Keratinocyte (primary cell): ENCODE measurements at regions not wholly inside any gene's neighbourhood (a gene's known extent, or its start where the extent isn't known, plus 50 kb on each side); places are given as distances from the start of the nearest gene placed in this dataset.

Experiments
- DNase-seq: peaks from one replicate; pipeline ENCODE4 v3.0.0-alpha.2; 2011; ENCODE audit warnings: low read depth, missing footprints, low spot score
- FAIRE-seq: peaks from 2 replicates; lab custom pipeline; 2011; peaks lifted over from hg19 to GRCh38; lab: Jason Lieb, UNC
- H2AFZ ChIP-seq: 2 replicates; pipeline ENCODE4 v1.6.0; 2012; ENCODE audit warnings: low read length, control low read depth, inconsistent platforms; ENCODE audit not compliant: control insufficient read depth
- H3K27ac ChIP-seq: 2 replicates; pipeline ENCODE4 v1.5.1; 2011; ENCODE audit warnings: low read length; ENCODE audit not compliant: control insufficient read depth, insufficient read depth
- H3K27me3 ChIP-seq: 3 replicates; pipeline ENCODE4 v1.6.0; 2011; ENCODE audit warnings: low read length; ENCODE audit not compliant: control insufficient read depth, insufficient read depth; ENCODE audit errors: extremely low read depth
- H3K36me3 ChIP-seq, 2 experiments: 2 replicates in 1 of 2; 3 replicates in 1 of 2; pipeline ENCODE4 v1.5.1; 2011; ENCODE audit warnings: low read length in 2 of 2, mild to moderate bottlenecking in 1 of 2; ENCODE audit not compliant: control insufficient read depth in 2 of 2, insufficient read depth in 2 of 2; ENCODE audit errors: extremely low read depth in 1 of 2
- H3K4me1 ChIP-seq: 3 replicates; pipeline ENCODE4 v1.5.1; 2011; ENCODE audit warnings: low read length; ENCODE audit not compliant: control insufficient read depth, insufficient read depth; ENCODE audit errors: extremely low read depth
- H3K4me2 ChIP-seq: 3 replicates; pipeline ENCODE4 v1.6.0; 2011; ENCODE audit warnings: low read depth, low read length; ENCODE audit not compliant: control insufficient read depth, insufficient read depth; ENCODE audit errors: extremely low read depth
- H3K4me3 ChIP-seq, 3 experiments: fragments of 200-600 bp in 1 of 3; sonication (generic) in 1 of 3; 2 replicates in 2 of 3; 3 replicates in 1 of 3; pipeline ENCODE4 v1.5.1; 2011 to 2016; ENCODE audit warnings: low read length in 3 of 3, mild to moderate bottlenecking in 3 of 3, control low read depth in 2 of 3, inconsistent platforms in 1 of 3, low read depth in 1 of 3, mixed read lengths in 1 of 3, mixed run types in 1 of 3, moderate library complexity in 1 of 3; ENCODE audit not compliant: control insufficient read depth in 2 of 3, insufficient read depth in 2 of 3; ENCODE audit errors: extremely low read depth in 1 of 3
- H3K79me2 ChIP-seq: 2 replicates; pipeline ENCODE4 v1.6.0; 2012; ENCODE audit warnings: low read length; ENCODE audit not compliant: control insufficient read depth, insufficient read depth
- H3K9ac ChIP-seq: 3 replicates; pipeline ENCODE4 v1.6.0; 2011; ENCODE audit warnings: low read length; ENCODE audit not compliant: control insufficient read depth, insufficient read depth; ENCODE audit errors: extremely low read depth
- H3K9me1 ChIP-seq: 3 replicates; pipeline ENCODE4 v1.6.0; 2011; ENCODE audit warnings: low read length; ENCODE audit not compliant: control insufficient read depth, insufficient read depth; ENCODE audit errors: extremely low read depth
- H3K9me3 ChIP-seq: 2 replicates; pipeline ENCODE4 v1.5.1; 2012; ENCODE audit warnings: low read depth, low read length; ENCODE audit not compliant: control insufficient read depth
- H4K20me1 ChIP-seq: 3 replicates; pipeline ENCODE4 v1.6.0; 2011; ENCODE audit warnings: low read length; ENCODE audit not compliant: control insufficient read depth, insufficient read depth; ENCODE audit errors: extremely low read depth
- EZH2 ChIP-seq: IDR thresholded peaks from one replicate; pipeline ENCODE4 v1.6.1; 2012; ENCODE audit warnings: inconsistent platforms, mild to moderate bottlenecking, low read length, moderate library complexity
- dilution Hi-C: fragments of 300-500 bp; cut with MboI; formaldehyde crosslinking; loops from one replicate; pipeline ENCODE4 v1.7.0; 2020; ENCODE audit warnings: low sequenced_read_pairs; ENCODE audit not compliant: extremely low pct_ligation_motif_present
- TF ChIP-seq, protein P1 (sequence below), 3 experiments: IDR thresholded peaks in 1 of 3; conservative IDR thresholded peaks in 1 of 3; optimal IDR thresholded peaks in 1 of 3; 2 replicates in 2 of 3; 3 replicates in 1 of 3; pipeline versions ENCODE3 to v1.5.1; 2011; ENCODE audit warnings: low read length in 3 of 3, mild to moderate bottlenecking in 3 of 3, moderate library complexity in 2 of 3, control low read depth in 1 of 3, inconsistent platforms in 1 of 3; ENCODE audit not compliant: insufficient read depth in 2 of 3; ENCODE audit errors: extremely low read depth in 1 of 3

GRCh38 chr20:48276021-48276342 is 490.7 kb upstream of the SULF2 start:
- H3K4me1 ChIP-seq, result peaks cover 9% of the 10 kb centered on the region
- no peaks in the 10 kb centered on the region for H4K20me1 ChIP-seq
- no peak overlapping the region for H3K4me3 ChIP-seq
- H3K9me3 ChIP-seq, result no peaks in the 10 kb centered on the region
- no peak overlapping the region for H3K4me2 ChIP-seq
- dilution Hi-C loops, result loop anchor here (25.0 kb wide), 1 partner anchor 489 kb away; the partner anchor contains the start of gene SULF2
- no peak overlapping the region for H3K9ac ChIP-seq
- no peaks in the 10 kb centered on the region for H3K79me2 ChIP-seq
- no peaks in the 10 kb centered on the region for H3K36me3 ChIP-seq
- no peaks in the 10 kb centered on the region for H3K27me3 ChIP-seq
- TF ChIP-seq, protein P1, sequence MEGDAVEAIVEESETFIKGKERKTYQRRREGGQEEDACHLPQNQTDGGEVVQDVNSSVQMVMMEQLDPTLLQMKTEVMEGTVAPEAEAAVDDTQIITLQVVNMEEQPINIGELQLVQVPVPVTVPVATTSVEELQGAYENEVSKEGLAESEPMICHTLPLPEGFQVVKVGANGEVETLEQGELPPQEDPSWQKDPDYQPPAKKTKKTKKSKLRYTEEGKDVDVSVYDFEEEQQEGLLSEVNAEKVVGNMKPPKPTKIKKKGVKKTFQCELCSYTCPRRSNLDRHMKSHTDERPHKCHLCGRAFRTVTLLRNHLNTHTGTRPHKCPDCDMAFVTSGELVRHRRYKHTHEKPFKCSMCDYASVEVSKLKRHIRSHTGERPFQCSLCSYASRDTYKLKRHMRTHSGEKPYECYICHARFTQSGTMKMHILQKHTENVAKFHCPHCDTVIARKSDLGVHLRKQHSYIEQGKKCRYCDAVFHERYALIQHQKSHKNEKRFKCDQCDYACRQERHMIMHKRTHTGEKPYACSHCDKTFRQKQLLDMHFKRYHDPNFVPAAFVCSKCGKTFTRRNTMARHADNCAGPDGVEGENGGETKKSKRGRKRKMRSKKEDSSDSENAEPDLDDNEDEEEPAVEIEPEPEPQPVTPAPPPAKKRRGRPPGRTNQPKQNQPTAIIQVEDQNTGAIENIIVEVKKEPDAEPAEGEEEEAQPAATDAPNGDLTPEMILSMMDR (optimal IDR thresholded peaks at IDR 0.05 in 1 of 3, IDR thresholded peaks at IDR 0.05 in 1 of 3, conservative IDR thresholded peaks at IDR 0.05 in 1 of 3; ENCODE audit: extremely low read depth in 1 of 3, insufficient read depth in 2 of 3, low read length in 3 of 3), result no peak
- TF ChIP-seq EZH2, result no peak
- no peak for FAIRE-seq
- DNase-seq, result no peak
- no peaks in the 10 kb centered on the region for H3K9me1 ChIP-seq
- no peak overlapping the region for H3K27ac ChIP-seq
- H2AFZ ChIP-seq, result no peak overlapping the region

DNA sequence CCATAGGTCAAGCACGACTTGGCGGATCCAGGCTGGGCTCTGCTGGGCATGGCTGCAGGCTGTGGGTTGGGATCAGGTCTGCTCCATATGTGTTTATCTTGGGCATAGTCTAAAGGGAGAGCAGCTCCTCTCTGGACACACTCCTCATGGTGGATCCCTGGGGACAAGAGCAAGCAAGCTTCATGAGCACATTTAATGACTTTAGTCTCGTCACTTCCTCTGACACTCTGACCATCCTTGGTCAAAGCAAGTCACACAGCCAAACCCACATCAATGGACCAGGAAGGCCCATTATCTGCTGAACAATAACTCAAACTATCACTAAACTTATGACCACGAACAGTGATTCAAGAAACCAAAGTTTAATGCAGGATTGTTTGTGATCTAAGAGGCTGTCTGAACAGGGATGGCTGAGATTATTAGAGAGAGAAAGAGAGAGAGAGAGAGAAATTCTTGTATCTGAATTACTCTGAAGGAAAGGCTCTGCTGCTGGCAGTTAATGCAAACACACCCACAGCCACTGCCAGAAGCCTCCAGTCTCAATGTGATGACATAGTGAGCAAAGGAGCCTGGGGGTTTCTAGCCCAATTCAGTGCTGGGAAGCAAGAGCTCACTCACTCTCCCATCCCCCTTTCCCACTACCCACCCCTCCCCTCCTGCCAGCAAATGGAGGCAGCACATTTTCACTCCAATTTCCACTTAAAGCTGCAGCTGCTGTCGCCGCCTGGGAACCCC is 490.2 kb upstream of the SULF2 start:
- TF ChIP-seq EZH2, result no peak
- TF ChIP-seq, protein P1 (optimal IDR thresholded peaks at IDR 0.05 in 1 of 3, IDR thresholded peaks at IDR 0.05 in 1 of 3, conservative IDR thresholded peaks at IDR 0.05 in 1 of 3; ENCODE audit: extremely low read depth in 1 of 3, insufficient read depth in 2 of 3, low read length in 3 of 3), result no peak
- Histone ChIP-seq H3K27me3 (no peaks in the 10 kb centered on the region), H3K9me3 (no peaks in the 10 kb centered on the region), H3K4me3 (no peak overlapping the region), H3K4me1 (peaks cover 9% of the 10 kb centered on the region), H3K4me2 (no peak overlapping the region), H4K20me1 (no peaks in the 10 kb centered on the region), H3K36me3 (no peaks in the 10 kb centered on the region), H3K79me2 (no peaks in the 10 kb centered on the region), H3K9me1 (no peaks in the 10 kb centered on the region), H3K9ac (no peak overlapping the region), H3K27ac (no peak overlapping the region), H2AFZ (no peak overlapping the region)
- FAIRE-seq (no peak), DNase-seq (no peak)
- dilution Hi-C loops, result loop anchor here (25.0 kb wide), 1 partner anchor 488 kb away; the partner anchor contains the start of gene SULF2
